Parathyroid adenoma (tissue), 2 donors: ENCODE measurements at regions not wholly inside any gene's neighbourhood (a gene's known extent, or its start where the extent isn't known, plus 50 kb on each side); places are given as distances from the start of the nearest gene placed in this dataset.

ENCODE experiments used
- H2AFZ ChIP-seq: fragments of 300-600 bp; sonication (generic); one replicate; pipeline ENCODE4 v1.7.0; 2017; ENCODE audit warnings: antibody characterized with exemption, mild to moderate bottlenecking
- H3K27ac ChIP-seq: fragments of 300-600 bp; sonication (generic); one replicate; pipeline ENCODE4 v1.7.0; 2017
- H3K27me3 ChIP-seq: fragments of 300-600 bp; sonication (generic); one replicate; pipeline ENCODE4 v1.7.0; 2017; ENCODE audit warnings: low read length; ENCODE audit not compliant: control insufficient read depth, insufficient read depth
- H3K36me3 ChIP-seq: fragments of 300-600 bp; sonication (generic); one replicate; pipeline ENCODE4 v1.7.0; 2017; ENCODE audit warnings: low read length; ENCODE audit not compliant: control insufficient read depth, insufficient read depth
- H3K4me1 ChIP-seq: fragments of 300-600 bp; sonication (generic); one replicate; pipeline ENCODE4 v1.7.0; 2017; ENCODE audit warnings: control low read depth
- H3K4me2 ChIP-seq: fragments of 300-600 bp; sonication (generic); one replicate; pipeline ENCODE4 v1.7.0; 2017; ENCODE audit warnings: low read length
- H3K4me3 ChIP-seq: fragments of 300-600 bp; sonication (generic); one replicate; pipeline ENCODE4 v1.7.0; 2017; ENCODE audit warnings: low read depth, low read length
- H3K79me2 ChIP-seq: fragments of 300-600 bp; sonication (generic); one replicate; pipeline ENCODE4 v1.7.0; 2017; ENCODE audit warnings: control low read depth
- H3K9ac ChIP-seq: fragments of 300-600 bp; sonication (generic); one replicate; pipeline ENCODE4 v1.7.0; 2017; ENCODE audit warnings: mild to moderate bottlenecking
- H3K9me3 ChIP-seq: fragments of 300-600 bp; sonication (generic); one replicate; pipeline ENCODE4 v1.7.0; 2017; ENCODE audit warnings: low read length; ENCODE audit not compliant: control insufficient read depth
- CTCF ChIP-seq: fragments of 300-600 bp; sonication (generic); IDR thresholded peaks from one replicate; pipeline ENCODE4 v1.7.0; 2017; ENCODE audit warnings: antibody characterized with exemption, mild to moderate bottlenecking
- donor health status: primary hyperparathyroidism.

GRCh38 chr3:38964204-38964603 lies 87.5 kb downstream of the SCN11A start:
- H3K4me1 ChIP-seq: no peaks in the 10 kb centered on the region
- no peaks in the 10 kb centered on the region for H3K79me2 ChIP-seq
- H3K9ac ChIP-seq: no peak overlapping the region
- no peaks in the 10 kb centered on the region for H3K27me3 ChIP-seq
- no peak overlapping the region for H2AFZ ChIP-seq
- H3K4me3 ChIP-seq: no peak overlapping the region
- TF ChIP-seq CTCF: no peak
- no peak overlapping the region for H3K4me2 ChIP-seq
- no peaks in the 10 kb centered on the region for H3K36me3 ChIP-seq
- no peak overlapping the region for H3K27ac ChIP-seq
- H3K9me3 ChIP-seq: no peaks in the 10 kb centered on the region

GRCh38 chr3:38960953-38961622 lies 90.7 kb downstream of the SCN11A start:
- Histone ChIP-seq H3K27ac (no peak overlapping the region), H3K4me3 (no peak overlapping the region)

GRCh38 chr3:38960042-38960622 lies 91.6 kb downstream of the SCN11A start:
- H3K27ac ChIP-seq: no peak overlapping the region
- no peak overlapping the region for H3K4me3 ChIP-seq
- H2AFZ ChIP-seq: no peak overlapping the region
- H3K9me3 ChIP-seq: no peaks in the 10 kb centered on the region
- H3K4me1 ChIP-seq: no peaks in the 10 kb centered on the region
- no peak overlapping the region for H3K9ac ChIP-seq
- no peak overlapping the region for H3K4me2 ChIP-seq
- no peaks in the 10 kb centered on the region for H3K36me3 ChIP-seq
- no peaks in the 10 kb centered on the region for H3K79me2 ChIP-seq
- no peaks in the 10 kb centered on the region for H3K27me3 ChIP-seq
- TF ChIP-seq CTCF: no peak

More at GRCh38 chr3:38960953-38961622, 90.7 kb downstream of the SCN11A start:
- Histone ChIP-seq H3K27me3 (no peaks in the 10 kb centered on the region), H3K4me2 (no peak overlapping the region), H3K79me2 (no peaks in the 10 kb centered on the region), H3K9ac (no peak overlapping the region), H3K9me3 (no peaks in the 10 kb centered on the region), H3K4me1 (no peaks in the 10 kb centered on the region), H2AFZ (peak overlapping the region; percentile 8), H3K36me3 (no peaks in the 10 kb centered on the region)
- peak; percentile 55 for TF ChIP-seq CTCF

GRCh38 chr3:38958026-38958720 lies 93.6 kb downstream of the SCN11A start:
- no peak for TF ChIP-seq CTCF
- no peak overlapping the region for H3K9ac ChIP-seq
- no peak overlapping the region for H2AFZ ChIP-seq
- H3K27ac ChIP-seq: no peak overlapping the region
- H3K36me3 ChIP-seq: no peaks in the 10 kb centered on the region
- H3K4me2 ChIP-seq: no peak overlapping the region
- no peaks in the 10 kb centered on the region for H3K9me3 ChIP-seq
- H3K27me3 ChIP-seq: no peaks in the 10 kb centered on the region
- no peak overlapping the region for H3K4me3 ChIP-seq
- no peaks in the 10 kb centered on the region for H3K79me2 ChIP-seq
- H3K4me1 ChIP-seq: no peaks in the 10 kb centered on the region
